K562 (cell line): ENCODE measurements at regions not wholly inside any gene's neighbourhood (a gene's known extent, or its start where the extent isn't known, plus 50 kb on each side); places are given as distances from the start of the nearest gene placed in this dataset.

Source experiments
- ATF4 ChIP-seq: fragments of 450-650 bp; formaldehyde crosslinking; IDR thresholded peaks from 2 replicates; pipeline ENCODE4 v1.4.0; 2022; ENCODE audit warnings: mild to moderate bottlenecking, moderate library complexity
- E2F1 ChIP-seq: sonication (generic); formaldehyde crosslinking; IDR thresholded peaks from 2 replicates; pipeline ENCODE4 v1.8.1; 2023; ENCODE audit warnings: mild to moderate bottlenecking, missing genetic modification reagents, moderate library complexity
- FOXJ3 ChIP-seq: sonication (generic); formaldehyde crosslinking; IDR thresholded peaks from 2 replicates; pipeline ENCODE4 v1.4.0; 2020; ENCODE audit warnings: mild to moderate bottlenecking, missing genetic modification reagents
- MGA ChIP-seq: fragments of 450-650 bp; IDR thresholded peaks from 2 replicates; pipeline ENCODE4 v1.6.1; 2016; ENCODE audit warnings: mild to moderate bottlenecking, moderate library complexity
- POLR2A ChIP-seq: fragments of 450-650 bp; conservative IDR thresholded peaks from 2 replicates; pipeline ENCODE4 v1.6.1; 2016
- RAD51 ChIP-seq: fragments of 450-650 bp; IDR thresholded peaks from 2 replicates; pipeline ENCODE4 v1.7.1; 2016; ENCODE audit warnings: low read depth, mild to moderate bottlenecking, borderline replicate concordance
- ZC3H11A ChIP-seq: IDR thresholded peaks from 2 replicates; pipeline ENCODE4 v1.6.1; 2012; ENCODE audit warnings: low read depth, low read length, improper control_type of control experiment
- ZFX ChIP-seq: sonication (generic); formaldehyde crosslinking; IDR thresholded peaks from 2 replicates; pipeline ENCODE4 v1.8.0; 2022; ENCODE audit warnings: mild to moderate bottlenecking, missing genetic modification reagents, moderate library complexity
- TF ChIP-seq, protein P1 (sequence below): fragments of 250-450 bp; sonication (Bioruptor Pico); IDR thresholded peaks from 2 replicates; pipeline ENCODE4 v1.8.0; 2021; ENCODE audit warnings: mild to moderate bottlenecking, moderate library complexity

DNA sequence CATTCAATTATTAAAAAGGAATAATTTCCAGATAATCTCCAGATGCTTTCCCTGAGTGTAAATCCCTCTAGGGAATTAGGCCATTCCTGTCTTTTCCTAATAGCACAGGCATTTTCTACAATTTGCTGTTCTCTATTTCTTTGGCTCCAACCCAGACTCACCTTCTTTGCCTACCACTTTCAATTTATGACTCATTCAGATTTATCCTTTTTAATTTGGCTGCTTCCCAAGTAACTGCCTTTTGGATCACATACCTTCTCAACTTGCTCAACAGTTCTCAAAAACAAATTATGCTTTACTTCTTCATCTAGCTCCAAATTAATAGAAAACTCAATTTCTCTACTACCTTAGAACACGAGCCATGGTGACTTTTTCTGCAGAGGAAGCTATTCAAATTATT lies 1166.3 kb upstream of the PCDH7 start:
- no peak for TF ChIP-seq MGA
- TF ChIP-seq FOXJ3 = no peak
- TF ChIP-seq RAD51 = no peak
- TF ChIP-seq ZFX = no peak
- no peak for TF ChIP-seq ATF4
- no peak for TF ChIP-seq ZC3H11A
- no peak for TF ChIP-seq POLR2A
- TF ChIP-seq, protein P1, sequence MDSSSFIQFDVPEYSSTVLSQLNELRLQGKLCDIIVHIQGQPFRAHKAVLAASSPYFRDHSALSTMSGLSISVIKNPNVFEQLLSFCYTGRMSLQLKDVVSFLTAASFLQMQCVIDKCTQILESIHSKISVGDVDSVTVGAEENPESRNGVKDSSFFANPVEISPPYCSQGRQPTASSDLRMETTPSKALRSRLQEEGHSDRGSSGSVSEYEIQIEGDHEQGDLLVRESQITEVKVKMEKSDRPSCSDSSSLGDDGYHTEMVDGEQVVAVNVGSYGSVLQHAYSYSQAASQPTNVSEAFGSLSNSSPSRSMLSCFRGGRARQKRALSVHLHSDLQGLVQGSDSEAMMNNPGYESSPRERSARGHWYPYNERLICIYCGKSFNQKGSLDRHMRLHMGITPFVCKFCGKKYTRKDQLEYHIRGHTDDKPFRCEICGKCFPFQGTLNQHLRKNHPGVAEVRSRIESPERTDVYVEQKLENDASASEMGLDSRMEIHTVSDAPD (CRISPR knock-in tag) = no peak
- no peak for TF ChIP-seq E2F1 (CRISPR knock-in tag)
